Mucosa of descending colon (tissue), 3 donors: ENCODE measurements at regions not wholly inside any gene's neighbourhood (a gene's known extent, or its start where the extent isn't known, plus 50 kb on each side); places are given as distances from the start of the nearest gene placed in this dataset.

Source experiments
- ATAC-seq: fragments of 200-7000 bp; cut with Tn5 transposase; one replicate; pipeline ENCODE4 v1.9.1; 2020; ENCODE audit warnings: mild to moderate bottlenecking, moderate library complexity
- DNase-seq, 3 donors: peaks; one replicate each; pipeline ENCODE4 v3.0.0-alpha.2; 2020
- H3K36me3 ChIP-seq: fragments of 200-600 bp; one replicate; pipeline ENCODE4 v1.8.0; 2021; ENCODE audit warnings: low read depth, mild to moderate bottlenecking
- H3K4me1 ChIP-seq: fragments of 200-600 bp; one replicate; pipeline ENCODE4 v1.8.0; 2021; ENCODE audit warnings: low read depth, mild to moderate bottlenecking
- H3K4me3 ChIP-seq: fragments of 200-600 bp; one replicate; pipeline ENCODE4 v1.8.0; 2021; ENCODE audit warnings: mild to moderate bottlenecking
- H3K9me3 ChIP-seq: fragments of 200-600 bp; one replicate; pipeline ENCODE4 v1.8.0; 2021; ENCODE audit warnings: mild to moderate bottlenecking
- CTCF ChIP-seq: fragments of 200-600 bp; IDR thresholded peaks from one replicate; pipeline ENCODE4 v1.8.0; 2022; ENCODE audit warnings: antibody characterized with exemption, mild to moderate bottlenecking
- intact Hi-C, 2 donors: fragments of 100-400 bp; cut with DNase I in 1 of 2; cut with micrococcal nuclease in 1 of 2; formaldehyde crosslinking; loops; one replicate each; pipeline versions ENCODE4 v1.11.0 to v1.11.1; 2022; cut with DNase I, micrococcal nuclease
- donor health status: DM: no; HTN: no; CAD: no; lungs with moderate emphysema.
- donor health status: DM: no; HTN: no; CAD: no.
- donor health status: DM: no; HTN: yes; CAD: no.

- DNase-seq, result no peak
- TF ChIP-seq CTCF, result no peak
These were observed 426.1 kb upstream of the FAM98A start for GRCh38 chr2:34025196-34025595.

GRCh38 chr2:34012715-34013302, 413.7 kb upstream of the FAM98A start:
- intact Hi-C loops, result no loop called here

More at GRCh38 chr2:34025196-34025595, 426.1 kb upstream of the FAM98A start:
- ATAC-seq, result no peak
- no peaks in the 10 kb centered on the region for H3K9me3 ChIP-seq
- intact Hi-C loops, result no loop called here
- no peak overlapping the region for H3K4me3 ChIP-seq
- no peaks in the 10 kb centered on the region for H3K4me1 ChIP-seq
- no peaks in the 10 kb centered on the region for H3K36me3 ChIP-seq

GRCh38 chr2:34011684-34012083, 412.6 kb upstream of the FAM98A start:
- intact Hi-C loops, result no loop called here
- no peak for DNase-seq
- no peaks in the 10 kb centered on the region for H3K9me3 ChIP-seq

More at GRCh38 chr2:34012715-34013302, 413.7 kb upstream of the FAM98A start:
- H3K36me3 ChIP-seq, result no peaks in the 10 kb centered on the region
- no peaks in the 10 kb centered on the region for H3K4me1 ChIP-seq
- H3K4me3 ChIP-seq, result no peak overlapping the region
- peak; percentile 10 for TF ChIP-seq CTCF
- ATAC-seq (peak; percentile 61), DNase-seq (peak in 2 of 3 donors; percentile 62 to 65)
- no peaks in the 10 kb centered on the region for H3K9me3 ChIP-seq

GRCh38 chr2:34005901-34006300, 406.8 kb upstream of the FAM98A start:
- intact Hi-C loops, result no loop called here
- no peak for DNase-seq
- no peak for ATAC-seq
- Histone ChIP-seq H3K36me3 (no peaks in the 10 kb centered on the region), H3K4me1 (no peaks in the 10 kb centered on the region), H3K9me3 (no peaks in the 10 kb centered on the region), H3K4me3 (no peak overlapping the region)
- TF ChIP-seq CTCF, result no peak

More at GRCh38 chr2:34011684-34012083, 412.6 kb upstream of the FAM98A start:
- ATAC-seq, result no peak
- no peaks in the 10 kb centered on the region for H3K4me1 ChIP-seq
- no peaks in the 10 kb centered on the region for H3K36me3 ChIP-seq
- TF ChIP-seq CTCF, result no peak
- no peak overlapping the region for H3K4me3 ChIP-seq

GRCh38 chr2:34004936-34005335, 405.8 kb upstream of the FAM98A start:
- Histone ChIP-seq H3K36me3 (no peaks in the 10 kb centered on the region), H3K4me1 (no peaks in the 10 kb centered on the region), H3K4me3 (no peak overlapping the region), H3K9me3 (no peaks in the 10 kb centered on the region)
- DNase-seq, result no peak
- intact Hi-C loops, result no loop called here
- no peak for ATAC-seq
- no peak for TF ChIP-seq CTCF

GRCh38 chr2:34003795-34004194, 404.7 kb upstream of the FAM98A start:
- no peaks in the 10 kb centered on the region for H3K4me1 ChIP-seq
- H3K9me3 ChIP-seq, result no peaks in the 10 kb centered on the region
- no peak for TF ChIP-seq CTCF
- no peaks in the 10 kb centered on the region for H3K36me3 ChIP-seq
- DNase-seq (no peak), ATAC-seq (no peak)
- no peak overlapping the region for H3K4me3 ChIP-seq
- intact Hi-C loops, result no loop called here
